HUDEP-2 (cell line): ENCODE measurements at regions not wholly inside any gene's neighbourhood (a gene's known extent, or its start where the extent isn't known, plus 50 kb on each side); places are given as distances from the start of the nearest gene placed in this dataset.

Source experiments
- DNase-seq, 76 experiments: peaks; one replicate each; lab custom pipeline; 2025; ENCODE audit not compliant: unreplicated experiment in 76 of 76; lab: John Stamatoyannopoulos, UW

- no peak for DNase-seq
These were observed 307.3 kb downstream of the PIK3R1 start for GRCh38 chr5:68522863-68523262.

DNA sequence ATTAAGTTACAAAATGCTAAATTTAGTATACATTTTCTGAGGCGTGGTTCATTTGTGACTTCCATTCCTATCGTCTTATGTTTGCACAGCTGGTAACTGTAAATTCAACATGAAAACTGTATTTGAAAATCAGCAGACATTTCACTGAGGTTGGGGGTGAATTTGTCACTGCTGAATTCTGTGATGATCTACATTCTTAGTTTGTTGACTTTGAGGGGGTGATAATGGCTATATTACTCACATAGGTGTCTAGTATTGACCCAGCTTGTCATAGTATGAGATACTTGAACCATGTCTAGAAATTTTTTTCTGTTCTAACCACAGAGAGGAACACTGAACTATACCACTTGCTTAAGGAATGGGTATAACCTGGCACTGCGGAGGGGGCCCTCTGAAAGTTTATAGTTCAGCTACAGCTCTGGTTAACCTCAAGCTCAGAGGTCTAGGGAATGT, 313.3 kb downstream of the PIK3R1 start:
- DNase-seq = no peak

DNA sequence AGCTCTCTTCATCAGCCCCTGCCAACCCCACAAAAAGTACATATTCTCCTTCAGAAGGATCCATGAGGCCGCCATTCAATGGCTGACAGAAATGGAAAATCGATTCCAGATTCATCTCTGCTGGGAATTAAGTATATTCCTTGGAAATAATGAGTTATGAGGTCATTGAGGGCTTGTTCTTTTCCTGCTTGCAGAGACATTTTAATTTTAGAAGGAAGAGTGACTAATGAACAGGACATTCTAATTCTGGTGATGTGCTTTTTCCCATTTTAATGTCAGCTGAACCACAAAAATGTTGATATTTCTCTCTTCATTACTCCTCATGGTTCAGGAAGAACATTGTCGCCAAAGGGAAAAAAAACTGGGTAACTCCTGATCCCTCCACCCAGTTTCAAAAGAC, 314.0 kb downstream of the PIK3R1 start:
- no peak for DNase-seq

DNA sequence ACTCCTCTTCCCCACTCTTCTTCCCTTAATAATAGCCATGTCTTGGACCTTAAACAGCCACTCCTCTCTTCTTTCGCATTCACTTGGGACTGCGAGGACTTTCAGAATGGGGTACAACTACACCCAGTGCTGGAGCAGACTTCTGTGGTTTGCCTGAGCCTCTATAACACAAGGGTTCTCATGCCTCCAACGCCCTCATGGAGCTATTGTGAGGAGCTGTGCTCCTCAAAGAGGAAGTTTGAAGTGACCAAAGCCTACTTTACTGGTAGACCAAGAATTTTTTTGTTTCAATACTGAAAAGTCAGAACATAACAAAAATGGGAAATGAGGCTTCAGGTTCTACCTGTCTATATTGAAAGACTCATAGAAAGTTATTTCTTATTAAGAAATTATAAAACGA, 316.4 kb downstream of the PIK3R1 start:
- DNase-seq = no peak

- DNase-seq = no peak
These were observed 317.5 kb downstream of the PIK3R1 start for GRCh38 chr5:68533051-68533450.

GRCh38 chr5:68533571-68534084, 318.1 kb downstream of the PIK3R1 start:
- no peak for DNase-seq

DNA sequence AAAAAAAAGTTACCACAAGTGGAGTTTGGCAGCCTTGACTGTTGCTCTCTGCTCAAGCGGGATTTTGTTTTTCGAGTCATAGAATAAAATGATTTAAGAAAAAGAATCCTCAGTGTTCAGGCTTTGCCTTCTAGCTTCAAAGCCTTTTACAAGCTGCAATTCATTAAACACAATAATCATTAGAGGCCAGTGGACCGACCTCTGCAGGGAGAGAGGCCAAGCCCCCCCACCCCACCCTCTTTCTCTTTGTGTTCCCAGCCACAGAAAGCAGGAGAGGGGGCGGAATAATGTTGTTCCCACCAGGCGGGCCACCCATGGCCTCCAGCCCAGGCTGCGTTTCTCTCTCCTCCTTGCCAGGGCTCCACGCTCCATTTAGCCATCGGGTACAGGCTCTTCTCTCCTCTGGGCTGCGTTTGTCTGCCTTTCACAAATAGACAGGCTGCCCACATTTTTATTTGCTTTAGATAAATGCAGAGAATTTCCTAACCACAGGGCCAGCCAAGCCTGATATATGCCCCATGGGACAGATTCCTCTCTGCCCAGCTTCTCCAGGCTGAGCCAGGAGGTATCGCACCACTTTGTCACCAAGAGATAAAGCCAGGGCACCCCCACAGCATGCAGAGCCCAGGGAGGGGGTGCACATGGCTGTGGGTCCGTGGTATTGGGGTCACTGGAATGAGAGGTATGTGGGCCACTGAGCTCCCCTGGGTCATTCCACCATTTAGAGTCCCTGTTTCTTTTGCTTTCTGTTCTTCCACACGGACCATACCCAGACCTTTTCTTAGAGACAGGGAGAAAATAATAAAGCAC, 318.8 kb downstream of the PIK3R1 start:
- DNase-seq = no peak

DNA sequence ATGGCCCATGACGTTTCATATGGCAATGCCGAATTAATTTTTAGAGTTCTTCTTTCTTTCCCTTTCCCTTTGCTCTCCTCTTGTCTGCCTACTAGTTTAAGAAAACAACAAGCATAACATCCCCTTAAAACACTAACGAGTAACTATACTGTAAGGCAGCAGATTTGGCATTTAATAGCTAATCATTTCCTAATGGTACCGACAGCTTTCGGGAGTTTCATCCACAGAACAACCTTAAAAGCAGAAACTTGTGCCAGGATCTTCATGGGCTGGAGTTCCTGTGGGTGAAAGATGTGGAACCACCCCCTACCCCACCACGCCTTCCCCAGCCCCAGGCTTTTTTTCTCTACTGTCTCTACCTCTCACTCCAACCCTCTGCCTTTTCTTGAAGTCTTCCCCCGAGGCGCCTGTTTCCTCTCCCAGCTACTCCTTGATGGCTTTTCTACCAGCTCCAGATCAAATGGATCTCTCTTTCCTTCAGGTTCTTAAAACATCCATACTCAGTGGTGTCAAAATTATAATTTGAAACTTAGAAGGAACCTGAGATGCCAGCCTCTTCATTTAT, 319.5 kb downstream of the PIK3R1 start:
- DNase-seq = no peak

- DNase-seq = no peak
These were observed 323.4 kb downstream of the PIK3R1 start for GRCh38 chr5:68538814-68539420.

- DNase-seq = no peak
These were observed 325.4 kb downstream of the PIK3R1 start for GRCh38 chr5:68540798-68541590.

DNA sequence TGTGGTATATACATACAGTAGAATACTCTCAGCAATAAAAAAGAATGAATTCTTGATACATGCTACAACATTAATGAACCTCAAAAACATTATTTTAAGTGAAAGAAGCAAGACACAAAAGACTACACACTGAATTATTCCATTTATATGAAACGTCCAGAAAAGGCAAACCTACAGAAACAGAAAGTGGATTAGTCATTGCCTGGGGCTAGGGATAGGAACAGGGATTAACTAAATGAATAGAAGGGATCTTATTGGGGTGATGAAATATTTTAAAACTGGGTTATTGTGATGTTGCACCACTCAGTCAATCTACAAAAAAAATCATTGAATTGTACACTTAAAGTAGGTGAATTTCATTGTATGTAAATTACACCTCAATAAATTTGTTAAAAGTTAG, 326.7 kb downstream of the PIK3R1 start:
- DNase-seq = no peak

- DNase-seq = no peak
These were observed 327.7 kb downstream of the PIK3R1 start for GRCh38 chr5:68543212-68543611.

DNA sequence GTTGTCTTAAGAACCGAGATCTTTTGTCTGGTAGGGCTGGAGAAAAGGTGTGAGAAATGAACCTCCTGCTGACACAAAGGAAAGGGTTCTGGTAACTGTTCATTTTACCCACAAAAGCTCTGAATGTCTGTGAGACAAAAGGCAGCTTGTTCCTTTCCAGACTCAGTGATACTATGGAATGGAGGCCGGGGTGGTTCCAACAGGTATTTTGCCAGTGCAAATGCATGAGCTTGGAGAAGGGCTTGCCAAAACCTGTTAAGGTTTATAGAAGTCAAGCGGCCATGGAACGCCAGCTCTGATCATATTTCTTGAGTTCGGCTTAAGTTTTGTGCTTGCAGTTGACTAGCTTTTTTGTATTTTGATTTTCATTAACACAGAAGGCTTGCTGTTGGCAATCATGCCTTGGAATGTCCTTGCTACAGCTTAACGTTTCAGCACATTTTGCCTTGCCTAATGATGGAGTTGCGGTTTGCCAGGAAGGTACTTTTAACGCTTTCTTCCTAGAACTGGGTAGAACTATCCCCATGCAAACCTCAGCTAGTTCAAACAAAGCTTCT, 328.6 kb downstream of the PIK3R1 start:
- no peak for DNase-seq

GRCh38 chr5:68544648-68545552, 329.3 kb downstream of the PIK3R1 start:
- DNase-seq = no peak

- no peak for DNase-seq
These were observed 330.2 kb downstream of the PIK3R1 start for GRCh38 chr5:68545636-68546295.

DNA sequence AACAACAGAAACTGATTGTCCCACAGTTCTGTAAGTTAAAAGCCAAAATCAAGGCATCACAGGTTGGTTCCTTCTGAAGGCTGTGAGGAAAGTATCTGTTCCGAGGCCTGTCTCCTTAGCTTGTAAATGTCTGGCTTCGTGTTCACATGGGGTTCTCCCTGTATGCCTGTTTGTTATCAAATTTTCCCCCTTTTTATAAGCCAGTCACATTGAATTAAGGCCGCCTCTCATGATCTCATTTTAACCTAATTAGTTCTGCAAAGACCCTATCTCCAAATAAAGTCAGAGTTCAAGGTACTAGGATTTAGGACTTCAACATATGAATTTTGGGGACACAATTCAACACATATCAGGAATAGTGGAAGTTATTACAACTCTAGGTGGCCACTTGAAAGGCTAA, 331.5 kb downstream of the PIK3R1 start:
- DNase-seq = no peak

GRCh38 chr5:68547622-68548021, 332.1 kb downstream of the PIK3R1 start:
- no peak for DNase-seq

GRCh38 chr5:68548959-68549676, 333.6 kb downstream of the PIK3R1 start:
- DNase-seq = no peak

- no peak for DNase-seq
These were observed 334.5 kb downstream of the PIK3R1 start for GRCh38 chr5:68550015-68550414.
